Left renal pelvis (tissue), 4 donors: ENCODE measurements at regions not wholly inside any gene's neighbourhood (a gene's known extent, or its start where the extent isn't known, plus 50 kb on each side); places are given as distances from the start of the nearest gene placed in this dataset.

Experiments
- DNase-seq, 4 donors: peaks; one replicate each; pipeline ENCODE4 v3.0.0-alpha.2; 2013; ENCODE audit warnings: low read depth in 4 of 4, low spot score in 3 of 4

- no peak for DNase-seq
Measured at GRCh38 chr5:124446120-124446519, 300.3 kb downstream of the ZNF608 start.

DNA sequence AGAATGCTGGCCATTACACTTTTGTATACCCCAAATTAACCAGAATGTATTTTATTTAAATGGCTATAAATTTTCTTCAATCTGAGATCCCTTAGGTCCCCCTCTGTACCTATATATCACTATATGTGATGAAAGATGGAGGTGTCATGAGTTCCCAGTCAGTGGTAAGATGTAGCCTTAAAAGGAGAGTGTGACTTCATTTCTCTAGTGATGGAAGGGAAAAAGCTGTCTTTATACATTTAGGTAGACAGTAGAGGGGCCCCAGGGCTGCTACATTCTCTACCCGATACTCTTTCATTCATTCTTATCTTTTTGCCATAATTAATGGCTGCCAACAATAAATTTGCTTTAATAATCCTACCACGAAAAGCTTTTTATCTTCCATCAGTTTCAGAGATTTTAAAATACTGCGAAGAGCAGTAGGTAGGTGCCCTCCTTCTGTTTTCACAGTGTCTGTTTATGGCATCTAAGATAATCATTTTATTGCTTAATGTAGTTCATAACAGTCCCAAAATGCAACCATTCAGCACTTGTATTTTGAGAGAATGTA, 301.3 kb downstream of the ZNF608 start:
- no peak for DNase-seq

DNA sequence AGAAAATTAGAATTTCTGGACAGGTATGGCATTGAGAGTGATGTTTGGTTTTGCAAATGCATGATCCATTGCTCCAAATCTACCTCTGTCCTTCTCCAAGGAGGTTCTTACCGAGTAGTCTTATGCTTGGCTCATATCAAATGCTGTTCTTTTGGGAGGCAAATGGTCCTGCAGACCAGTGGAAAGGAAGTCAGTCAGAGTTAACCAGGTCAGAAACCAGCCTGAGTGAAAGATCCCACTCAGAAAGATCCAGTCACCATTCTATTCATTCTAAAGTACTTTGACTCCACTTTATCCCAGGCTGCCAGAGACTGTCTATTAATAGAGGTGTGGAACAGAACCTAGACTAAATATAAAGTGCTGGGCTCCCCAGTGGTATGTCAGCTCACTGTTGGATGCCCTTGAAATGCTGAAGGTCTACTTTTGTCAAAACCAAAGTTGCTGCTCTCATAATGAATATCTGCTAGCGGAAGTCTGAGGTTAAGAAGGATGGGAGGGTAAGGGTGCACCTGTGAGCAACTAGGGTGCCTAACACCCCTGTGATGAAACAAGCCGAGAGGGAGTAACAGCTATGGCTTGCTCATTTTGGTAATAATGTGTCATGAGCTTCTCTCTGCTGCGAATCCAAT, 302.2 kb downstream of the ZNF608 start:
- no peak for DNase-seq

DNA sequence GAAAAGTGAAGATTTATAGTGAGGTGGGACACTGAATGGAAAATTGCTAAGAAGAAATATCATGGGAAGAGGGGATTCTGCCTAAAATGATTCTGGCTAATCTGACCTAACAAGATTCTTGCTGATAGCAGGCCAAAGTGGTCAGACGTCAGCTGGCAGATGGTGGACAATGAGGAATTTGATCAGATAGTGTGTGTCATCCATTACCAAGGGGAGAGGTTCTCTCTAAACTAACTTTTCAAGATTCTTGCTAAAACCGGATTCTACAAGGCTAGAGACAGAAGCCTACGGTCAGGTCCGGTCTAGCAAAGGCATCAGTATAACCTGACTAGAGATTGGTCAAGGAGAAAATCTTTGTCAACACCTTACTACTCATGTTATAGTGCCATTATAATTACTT, 306.0 kb downstream of the ZNF608 start:
- no peak for DNase-seq

- no peak for DNase-seq
Measured at GRCh38 chr5:124439609-124440008, 306.8 kb downstream of the ZNF608 start.

DNA sequence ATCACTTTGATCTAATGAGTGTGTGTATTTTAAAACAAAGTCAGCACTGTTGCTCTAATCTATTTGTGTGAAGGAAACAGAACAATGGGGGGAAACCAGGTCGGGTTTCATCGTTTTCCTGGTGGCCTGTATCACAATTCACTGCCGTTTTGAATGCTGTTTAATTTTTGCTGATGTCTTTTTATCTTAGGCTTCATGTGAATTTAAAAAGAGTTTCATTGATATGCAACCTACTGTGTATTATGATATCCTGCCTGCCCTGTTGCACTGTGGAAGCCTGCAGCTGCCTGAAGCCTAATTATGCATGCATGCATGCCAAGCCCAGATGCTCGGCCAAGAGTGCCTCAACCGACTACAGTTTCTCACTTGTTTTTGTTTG, 307.5 kb downstream of the ZNF608 start:
- no peak for DNase-seq

DNA sequence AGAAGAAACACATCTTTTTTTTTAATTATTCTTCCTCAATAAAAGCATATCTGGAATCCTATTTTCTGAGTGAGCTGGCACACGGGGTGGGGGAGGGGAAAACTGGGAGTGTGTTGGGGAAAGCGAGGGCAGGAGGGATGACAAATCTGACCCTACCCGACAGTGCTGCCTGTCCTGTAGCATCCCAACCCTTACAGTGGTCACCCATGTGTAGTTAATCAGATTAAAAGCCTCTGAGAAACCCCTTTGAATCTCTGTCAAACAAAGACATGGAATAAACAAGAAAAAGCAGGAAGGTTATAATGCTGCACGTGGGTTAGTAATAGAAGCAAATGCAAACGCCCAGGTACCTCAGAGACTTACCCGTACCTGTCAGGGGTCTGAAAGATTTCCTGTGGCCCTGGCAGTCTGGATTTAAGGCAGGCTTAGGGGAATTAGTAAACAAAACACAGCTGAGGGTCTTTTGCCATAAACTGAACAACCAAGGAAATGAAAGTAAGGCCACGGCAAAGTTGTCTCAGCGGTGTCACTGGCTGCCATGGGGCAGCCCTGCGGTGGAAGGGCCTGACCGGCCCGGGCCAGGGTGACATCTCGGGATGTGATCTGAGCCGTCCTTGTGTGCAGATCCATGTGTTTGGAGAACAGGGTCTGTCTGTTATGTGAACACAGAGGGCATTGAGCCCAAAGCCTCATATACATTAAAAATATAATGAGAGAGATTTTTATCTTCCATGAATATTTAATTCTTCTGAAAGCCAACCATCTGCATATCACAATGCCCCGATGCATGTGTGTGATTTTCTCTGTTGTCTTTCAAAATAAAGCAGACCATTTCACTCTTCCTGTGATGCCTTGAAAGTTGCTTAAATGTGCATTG, 308.2 kb downstream of the ZNF608 start:
- DNase-seq: no peak

DNA sequence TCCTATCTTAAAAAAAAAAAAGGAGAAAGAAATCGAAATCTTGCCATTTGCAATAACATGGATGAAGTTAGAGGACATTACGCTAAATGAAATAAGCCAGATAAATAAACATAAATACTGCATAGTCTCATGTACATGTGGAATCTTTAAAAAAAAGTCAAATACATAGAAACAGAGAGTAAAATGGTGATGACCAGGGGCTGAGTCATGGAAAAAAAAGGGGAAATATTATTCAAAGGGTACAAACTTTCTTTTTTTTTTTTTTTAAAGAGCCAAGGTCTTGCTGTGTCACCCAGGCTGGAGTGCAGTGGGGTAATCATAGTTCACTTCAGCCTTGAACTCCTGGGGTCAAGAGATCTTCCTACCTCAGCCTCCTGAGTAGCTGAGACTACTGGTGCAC, 310.1 kb downstream of the ZNF608 start:
- DNase-seq: no peak

- no peak for DNase-seq
Measured at GRCh38 chr5:124433170-124433569, 313.3 kb downstream of the ZNF608 start.

DNA sequence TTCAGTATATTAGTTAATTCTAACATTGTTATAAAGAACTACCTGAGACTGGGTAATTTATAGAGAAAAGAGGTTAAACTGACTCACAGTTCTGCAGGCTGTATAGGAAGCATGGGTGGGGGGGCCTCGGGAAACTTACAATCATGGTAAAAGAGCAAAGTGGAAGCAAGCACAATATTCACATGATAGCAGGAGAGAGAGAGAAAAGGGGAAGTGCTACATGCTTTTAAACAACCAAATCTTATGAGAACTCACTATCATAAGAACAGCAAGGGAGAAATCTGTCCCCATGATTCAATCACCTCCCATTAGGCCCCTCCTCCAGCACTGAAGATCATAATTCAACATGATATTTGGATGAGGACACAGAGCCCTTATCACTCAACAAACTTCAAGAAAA, 324.9 kb downstream of the ZNF608 start:
- no peak for DNase-seq

DNA sequence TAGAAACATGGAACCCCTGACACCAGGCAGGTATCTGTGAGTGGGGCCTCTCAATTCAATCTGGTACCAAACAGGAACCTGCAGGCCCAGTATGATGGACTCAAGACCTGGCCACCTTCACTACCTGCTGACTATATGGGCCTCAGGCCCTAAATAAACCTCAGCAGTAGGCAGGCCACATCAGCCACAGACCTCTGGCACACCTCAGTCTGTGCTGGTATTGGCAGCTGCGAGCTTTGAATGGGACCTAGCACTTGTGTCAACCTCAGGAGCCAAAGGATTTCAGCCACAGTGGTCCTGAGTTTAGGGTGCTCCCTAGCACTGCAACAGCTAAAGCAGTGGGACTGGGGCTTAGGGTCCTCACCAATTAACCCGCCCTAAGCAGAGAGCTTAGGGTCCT, 325.5 kb downstream of the ZNF608 start:
- DNase-seq: no peak

DNA sequence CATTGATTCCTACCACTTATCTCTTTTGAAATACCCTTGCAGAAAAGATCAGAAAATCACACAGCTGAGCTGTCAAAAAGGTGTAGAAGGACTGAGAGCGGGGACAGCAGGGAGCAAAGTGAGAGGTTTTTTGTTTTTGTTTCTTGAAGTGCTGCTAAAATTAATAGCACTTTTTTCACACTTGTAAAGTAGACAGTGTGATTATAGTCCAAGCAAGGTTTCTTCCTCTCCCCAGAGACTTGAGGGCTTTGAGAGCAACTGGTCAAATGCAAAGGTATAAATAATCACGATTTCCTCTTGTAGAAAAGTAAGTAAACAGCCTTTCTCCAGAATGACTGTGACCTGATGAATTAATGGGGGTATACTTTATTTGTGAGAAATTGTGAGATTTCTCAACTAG, 326.9 kb downstream of the ZNF608 start:
- no peak for DNase-seq

DNA sequence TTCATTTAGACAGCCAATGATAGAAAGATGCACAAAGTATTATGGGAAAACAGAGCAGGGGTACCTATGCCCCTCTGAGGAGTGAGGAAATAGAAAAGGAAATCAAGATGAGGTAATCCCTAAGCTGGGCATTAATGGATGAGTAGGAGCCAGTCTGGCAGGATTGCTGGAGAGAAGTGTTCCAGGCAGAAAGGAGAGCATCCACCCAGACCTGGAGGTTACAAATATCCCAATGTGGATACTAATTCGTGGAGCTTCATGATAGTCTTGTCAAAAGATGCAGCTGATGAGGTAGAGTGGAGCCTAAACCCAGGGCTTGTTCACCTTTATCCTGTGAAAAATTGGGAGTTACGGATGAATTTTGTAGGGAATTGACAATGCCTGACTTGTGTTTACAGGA, 328.0 kb downstream of the ZNF608 start:
- DNase-seq: no peak

- no peak for DNase-seq
Measured at GRCh38 chr5:124417196-124417595, 329.2 kb downstream of the ZNF608 start.

- DNase-seq: no peak
Measured at GRCh38 chr5:124416627-124417026, 329.8 kb downstream of the ZNF608 start.

DNA sequence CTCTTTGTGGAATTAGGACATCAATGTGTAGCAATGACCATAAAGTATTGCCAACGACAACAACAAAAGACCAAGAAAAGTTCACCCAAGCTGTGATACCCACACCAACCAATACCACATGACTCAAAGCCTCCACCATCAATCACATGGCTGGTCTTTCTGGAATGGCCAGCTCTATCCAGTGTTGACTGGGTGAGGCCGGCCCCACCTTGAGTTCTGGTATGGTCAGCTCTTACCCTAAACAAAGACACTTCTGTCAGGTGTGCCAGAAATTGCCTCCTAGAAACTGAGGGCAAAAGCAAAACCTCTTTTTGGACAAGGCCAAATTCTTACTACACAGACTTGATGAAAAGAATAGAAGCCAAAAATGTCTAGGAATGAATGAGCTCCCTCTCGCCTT, 331.5 kb downstream of the ZNF608 start:
- no peak for DNase-seq

DNA sequence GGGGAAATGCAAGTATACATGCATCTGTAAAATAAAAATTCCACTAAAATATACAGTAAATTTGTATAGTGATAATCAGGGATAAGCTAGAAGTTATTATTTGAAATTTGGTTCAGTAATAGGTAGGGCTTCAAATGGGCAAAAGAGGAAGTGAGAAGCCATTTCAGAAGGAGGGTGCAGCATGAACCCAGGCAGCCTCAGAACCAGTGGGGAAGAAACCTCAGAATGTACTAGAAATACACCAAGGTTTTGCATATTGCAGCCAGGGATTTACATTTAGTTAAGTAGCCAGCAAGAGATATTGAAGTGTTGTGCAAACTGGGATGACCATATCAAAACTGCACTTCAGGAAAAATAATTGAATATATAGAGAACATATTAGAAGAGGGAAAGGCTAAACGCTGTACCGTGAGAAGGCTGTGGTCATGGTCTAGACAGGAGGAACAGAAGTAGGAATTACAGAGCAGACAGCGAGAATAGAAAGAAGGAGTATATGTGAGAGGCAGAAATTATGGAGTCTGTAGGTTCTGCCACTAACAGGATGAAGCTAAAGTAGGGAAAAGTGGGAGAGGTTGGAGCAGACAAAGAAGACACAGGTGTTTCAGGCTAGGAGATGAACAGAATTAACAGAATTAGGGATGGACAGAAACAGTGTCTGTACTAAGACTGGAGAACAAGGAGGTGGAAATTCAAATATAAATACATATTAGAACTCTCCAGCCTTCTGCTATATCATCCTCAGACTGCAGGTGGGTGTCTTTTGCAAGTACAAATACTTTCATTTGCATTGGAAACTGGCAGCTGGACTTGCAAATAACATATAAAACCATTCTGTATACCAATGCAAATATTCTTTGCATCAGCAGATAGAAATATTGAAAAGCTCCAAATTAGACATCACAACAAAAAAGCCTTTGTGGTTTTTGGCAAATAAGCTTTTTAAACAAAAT, 335.6 kb downstream of the ZNF608 start:
- no peak for DNase-seq

DNA sequence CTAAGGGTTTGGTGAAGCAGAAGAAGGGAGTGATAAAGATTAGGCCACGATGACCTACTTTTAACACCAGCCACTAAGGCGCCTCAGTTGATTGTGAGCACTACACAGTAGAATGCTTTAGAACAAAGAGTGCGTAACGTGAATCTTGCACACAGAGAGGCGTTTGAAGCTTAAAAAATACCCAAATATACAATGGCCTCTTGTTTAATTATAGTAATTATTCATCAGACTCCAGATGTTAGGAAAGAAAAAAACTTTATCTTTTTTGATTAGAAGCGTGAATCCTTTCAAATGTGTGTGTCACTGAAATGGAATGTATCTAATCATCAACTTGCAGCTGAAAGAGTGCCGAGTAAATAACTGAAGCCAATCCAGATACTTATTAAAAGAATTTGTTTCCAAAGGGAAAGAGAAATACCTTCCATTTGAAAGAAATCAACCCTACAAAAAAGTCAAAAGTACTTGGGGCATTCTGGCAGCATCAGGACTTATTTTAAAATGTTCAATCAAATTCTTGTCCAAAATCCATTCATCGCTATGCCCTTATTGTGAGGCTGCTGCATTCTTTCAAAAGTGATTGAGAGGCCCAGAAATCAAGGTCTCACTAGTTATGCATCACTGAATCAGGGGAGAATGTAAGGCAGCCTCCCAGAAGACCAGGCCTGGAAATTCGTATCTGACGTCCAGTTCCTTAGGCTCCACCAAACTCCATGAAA, 337.5 kb downstream of the ZNF608 start:
- DNase-seq: no peak

- DNase-seq: no peak
Measured at GRCh38 chr5:124404796-124405195, 341.6 kb downstream of the ZNF608 start.

DNA sequence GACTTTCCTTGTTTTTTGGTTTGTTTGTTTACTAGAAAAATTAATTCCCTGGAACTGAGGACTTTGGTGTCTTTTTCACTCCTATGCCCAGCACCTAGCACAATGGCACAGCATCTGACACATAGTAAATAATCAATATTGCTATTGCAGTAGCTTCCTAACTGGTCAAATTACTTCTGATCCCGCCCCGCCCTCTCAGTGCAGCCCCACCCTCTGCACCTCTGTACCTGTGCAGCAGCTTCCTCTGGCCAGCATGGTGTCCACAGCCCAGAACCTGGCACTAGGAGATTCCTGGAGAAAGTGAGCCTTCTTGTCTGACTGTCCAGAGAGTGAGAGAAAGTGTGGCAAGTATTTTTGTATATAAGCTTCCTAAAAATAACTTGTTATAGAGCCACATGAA, 343.2 kb downstream of the ZNF608 start:
- DNase-seq: no peak
